GM19328 (cell line): ENCODE measurements at regions not wholly inside any gene's neighbourhood (a gene's known extent, or its start where the extent isn't known, plus 50 kb on each side); places are given as distances from the start of the nearest gene placed in this dataset.

Experiments
- ATAC-seq: cut with Tn5 transposase; IDR thresholded peaks from one replicate; pipeline ENCODE4 v1.9.1; 2021; ENCODE audit warnings: mild to moderate bottlenecking, moderate library complexity; ENCODE audit not compliant: unreplicated experiment

- no peak for ATAC-seq
Measured at GRCh38 chr9:94159069-94159939, 75.0 kb downstream of the PTPDC1 start.

GRCh38 chr9:94160594-94161501, 76.6 kb downstream of the PTPDC1 start:
- ATAC-seq, result no peak

- no peak for ATAC-seq
Measured at GRCh38 chr9:94161673-94162072, 77.4 kb downstream of the PTPDC1 start.

GRCh38 chr9:94164806-94165549, 80.7 kb downstream of the PTPDC1 start:
- ATAC-seq, result no peak

- ATAC-seq, result peak; percentile 87
Measured at GRCh38 chr9:94165592-94166235, 81.5 kb downstream of the PTPDC1 start.

GRCh38 chr9:94166236-94166975, 82.1 kb downstream of the PTPDC1 start:
- peak; percentile 63 for ATAC-seq

GRCh38 chr9:94166976-94167346, 82.7 kb downstream of the PTPDC1 start:
- no peak for ATAC-seq

- ATAC-seq, result no peak
Measured at GRCh38 chr9:94167376-94167890, 83.2 kb downstream of the PTPDC1 start.

GRCh38 chr9:94168203-94169000, 84.1 kb downstream of the PTPDC1 start:
- no peak for ATAC-seq

- ATAC-seq, result no peak
Measured at GRCh38 chr9:94169968-94170367, 85.7 kb downstream of the PTPDC1 start.

GRCh38 chr9:94173632-94174031, 85.5 kb upstream of the ZNF169 start:
- no peak for ATAC-seq

- ATAC-seq, result no peak
Measured at GRCh38 chr9:94174164-94174563, 84.9 kb upstream of the ZNF169 start.

GRCh38 chr9:94175669-94176068, 83.4 kb upstream of the ZNF169 start:
- no peak for ATAC-seq

- no peak for ATAC-seq
Measured at GRCh38 chr9:94176608-94177007, 82.5 kb upstream of the ZNF169 start.

GRCh38 chr9:94178927-94179326, 80.2 kb upstream of the ZNF169 start:
- ATAC-seq, result peak; percentile 61

GRCh38 chr9:94181408-94182181, 77.5 kb upstream of the ZNF169 start:
- no peak for ATAC-seq

GRCh38 chr9:94182532-94182931, 76.6 kb upstream of the ZNF169 start:
- no peak for ATAC-seq
